Activated CD4-positive, alpha-beta T cell treated with anti-CD3 and anti-CD28 coated beads, Interleukin-2, amount 50 U/mL, for 1 hour (primary cell): ENCODE measurements at regions not wholly inside any gene's neighbourhood (a gene's known extent, or its start where the extent isn't known, plus 50 kb on each side); places are given as distances from the start of the nearest gene placed in this dataset.
"Not testable (repeated sequence)": the region's sequence is repeated elsewhere in the genome, so short reads cannot be mapped to it uniquely, and the experiment has no call there.

ENCODE experiments used
- DNase-seq: peaks from one replicate; pipeline ENCODE4 v3.0.0-alpha.2; 2020

GRCh38 chr21:20024741-20025140 is 973.5 kb upstream of the NCAM2 start:
- no peak for DNase-seq

- DNase-seq: no peak
Observed at GRCh38 chr21:20026543-20026942, 971.7 kb upstream of the NCAM2 start.

- no peak for DNase-seq
Observed at GRCh38 chr21:20030390-20030789, 967.8 kb upstream of the NCAM2 start.

GRCh38 chr21:20031807-20032206 is 966.4 kb upstream of the NCAM2 start:
- DNase-seq: no peak

- no peak for DNase-seq
Observed at GRCh38 chr21:20040768-20041167, 957.4 kb upstream of the NCAM2 start.

- DNase-seq: no peak
Observed at GRCh38 chr21:20045197-20045596, 953.0 kb upstream of the NCAM2 start.

- DNase-seq: not testable (repeated sequence)
Observed at GRCh38 chr21:20048130-20048837, 949.9 kb upstream of the NCAM2 start.

- no peak for DNase-seq
Observed at GRCh38 chr21:20083336-20083735, 914.9 kb upstream of the NCAM2 start.

GRCh38 chr21:20083925-20084324 is 914.3 kb upstream of the NCAM2 start:
- no peak for DNase-seq

GRCh38 chr21:20086508-20086907 is 911.7 kb upstream of the NCAM2 start:
- no peak for DNase-seq

- DNase-seq: no peak
Observed at GRCh38 chr21:20106368-20106767, 891.8 kb upstream of the NCAM2 start.

GRCh38 chr21:20108016-20108415 is 890.2 kb upstream of the NCAM2 start:
- DNase-seq: no peak

GRCh38 chr21:20108976-20109540 is 889.2 kb upstream of the NCAM2 start:
- DNase-seq: no peak

- no peak for DNase-seq
Observed at GRCh38 chr21:20110368-20110767, 887.8 kb upstream of the NCAM2 start.

- no peak for DNase-seq
Observed at GRCh38 chr21:20151741-20152140, 846.5 kb upstream of the NCAM2 start.

GRCh38 chr21:20163167-20163566 is 835.0 kb upstream of the NCAM2 start:
- no peak for DNase-seq

- no peak for DNase-seq
Observed at GRCh38 chr21:20167059-20167458, 831.1 kb upstream of the NCAM2 start.

- DNase-seq: no peak
Observed at GRCh38 chr21:20169812-20170576, 828.2 kb upstream of the NCAM2 start.

GRCh38 chr21:20186186-20186585 is 812.0 kb upstream of the NCAM2 start:
- no peak for DNase-seq

GRCh38 chr21:20187028-20187427 is 811.2 kb upstream of the NCAM2 start:
- no peak for DNase-seq

GRCh38 chr21:20201323-20201722 is 796.9 kb upstream of the NCAM2 start:
- DNase-seq: not testable (repeated sequence)

GRCh38 chr21:20207335-20207734 is 790.9 kb upstream of the NCAM2 start:
- no peak for DNase-seq

GRCh38 chr21:20215959-20216358 is 782.2 kb upstream of the NCAM2 start:
- DNase-seq: no peak

GRCh38 chr21:20220586-20220985 is 777.6 kb upstream of the NCAM2 start:
- DNase-seq: no peak
